Neural crest cell (in vitro differentiated cells): ENCODE measurements at regions not wholly inside any gene's neighbourhood (a gene's known extent, or its start where the extent isn't known, plus 50 kb on each side); places are given as distances from the start of the nearest gene placed in this dataset.

Source experiments
- DNase-seq: peaks from one replicate; pipeline ENCODE4 v3.0.0; 2021; ENCODE audit warnings: low read depth, mixed read lengths, low spot score
- H3K27ac Mint-ChIP-seq: one replicate; pipeline ENCODE4 v1.8.0; 2021; ENCODE audit warnings: mild to moderate bottlenecking, mixed read lengths; ENCODE audit not compliant: unreplicated experiment
- H3K27me3 Mint-ChIP-seq: 2 replicates; pipeline ENCODE4 v1.8.0; 2021; ENCODE audit warnings: low read depth, mild to moderate bottlenecking, mixed read lengths
- H3K36me3 Mint-ChIP-seq: 2 replicates; pipeline ENCODE4 v1.8.0; 2021; ENCODE audit warnings: low read depth, mild to moderate bottlenecking, mixed read lengths
- H3K4me1 Mint-ChIP-seq: 2 replicates; pipeline ENCODE4 v1.8.0; 2021; ENCODE audit warnings: mixed read lengths
- H3K4me3 Mint-ChIP-seq: one replicate; pipeline ENCODE4 v1.8.0; 2021; ENCODE audit warnings: mild to moderate bottlenecking, mixed read lengths
- H3K9me3 Mint-ChIP-seq: 2 replicates; pipeline ENCODE4 v1.8.0; 2021; ENCODE audit warnings: mixed read lengths
- TF ChIP-seq, protein P1 (sequence below): fragments of 200-600 bp; sonication (generic); conservative IDR thresholded peaks from 2 replicates; pipeline ENCODE4 v1.5.0; 2021; ENCODE audit warnings: antibody characterized with exemption, mild to moderate bottlenecking

DNA sequence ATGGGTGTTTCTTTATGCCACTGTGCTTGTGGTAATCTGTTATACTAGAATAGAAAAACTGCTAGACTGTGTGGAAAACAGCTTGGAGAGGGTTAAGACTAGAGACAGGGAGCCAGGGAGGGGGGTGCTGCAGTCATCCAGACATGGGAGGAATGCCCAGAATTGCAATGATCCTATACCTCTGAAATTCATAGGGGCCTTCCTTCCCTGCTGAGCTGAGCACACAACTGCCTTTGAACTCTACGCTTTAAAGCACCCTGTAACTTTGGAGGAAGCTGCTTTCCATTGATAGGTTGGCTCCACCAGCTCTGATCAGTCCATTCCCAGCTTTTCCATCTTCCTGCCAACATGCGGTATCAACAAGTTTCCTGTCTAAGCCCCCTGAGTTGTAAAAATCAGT lies 155.9 kb upstream of the RASGEF1B start:
- H3K27ac Mint-ChIP-seq: no peak overlapping the region
- no peaks in the 10 kb centered on the region for H3K36me3 Mint-ChIP-seq
- no peak overlapping the region for H3K4me3 Mint-ChIP-seq
- TF ChIP-seq, protein P1, sequence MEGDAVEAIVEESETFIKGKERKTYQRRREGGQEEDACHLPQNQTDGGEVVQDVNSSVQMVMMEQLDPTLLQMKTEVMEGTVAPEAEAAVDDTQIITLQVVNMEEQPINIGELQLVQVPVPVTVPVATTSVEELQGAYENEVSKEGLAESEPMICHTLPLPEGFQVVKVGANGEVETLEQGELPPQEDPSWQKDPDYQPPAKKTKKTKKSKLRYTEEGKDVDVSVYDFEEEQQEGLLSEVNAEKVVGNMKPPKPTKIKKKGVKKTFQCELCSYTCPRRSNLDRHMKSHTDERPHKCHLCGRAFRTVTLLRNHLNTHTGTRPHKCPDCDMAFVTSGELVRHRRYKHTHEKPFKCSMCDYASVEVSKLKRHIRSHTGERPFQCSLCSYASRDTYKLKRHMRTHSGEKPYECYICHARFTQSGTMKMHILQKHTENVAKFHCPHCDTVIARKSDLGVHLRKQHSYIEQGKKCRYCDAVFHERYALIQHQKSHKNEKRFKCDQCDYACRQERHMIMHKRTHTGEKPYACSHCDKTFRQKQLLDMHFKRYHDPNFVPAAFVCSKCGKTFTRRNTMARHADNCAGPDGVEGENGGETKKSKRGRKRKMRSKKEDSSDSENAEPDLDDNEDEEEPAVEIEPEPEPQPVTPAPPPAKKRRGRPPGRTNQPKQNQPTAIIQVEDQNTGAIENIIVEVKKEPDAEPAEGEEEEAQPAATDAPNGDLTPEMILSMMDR: no peak
- no peak for DNase-seq
- H3K27me3 Mint-ChIP-seq: no peaks in the 10 kb centered on the region
- H3K4me1 Mint-ChIP-seq: peaks cover 12% of the 10 kb centered on the region
- no peaks in the 10 kb centered on the region for H3K9me3 Mint-ChIP-seq

DNA sequence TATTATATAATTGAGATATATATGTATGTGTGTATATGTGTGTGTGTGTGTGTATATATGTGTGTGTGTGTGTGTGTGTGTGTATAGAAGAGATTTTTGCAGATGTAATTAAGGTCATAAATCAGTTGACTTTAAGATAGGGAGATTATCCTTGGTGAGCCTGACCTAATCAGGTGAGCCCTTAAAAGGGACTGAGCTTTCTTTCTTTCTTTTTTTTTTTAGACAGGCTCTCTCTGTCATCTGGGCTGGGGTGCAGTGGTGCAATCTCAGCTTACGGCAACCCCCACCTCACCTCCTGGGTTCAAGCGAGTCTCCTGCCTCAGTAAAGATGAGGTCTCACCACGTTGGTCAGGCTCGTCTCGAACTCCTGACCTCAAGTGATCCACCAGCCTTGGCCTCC lies 155.1 kb upstream of the RASGEF1B start:
- Mint-ChIP-seq H3K27ac (no peak overlapping the region), H3K4me1 (peaks cover 9% of the 10 kb centered on the region), H3K36me3 (no peaks in the 10 kb centered on the region), H3K9me3 (no peaks in the 10 kb centered on the region), H3K4me3 (no peak overlapping the region), H3K27me3 (no peaks in the 10 kb centered on the region)
- no peak for DNase-seq
- TF ChIP-seq, protein P1: no peak

DNA sequence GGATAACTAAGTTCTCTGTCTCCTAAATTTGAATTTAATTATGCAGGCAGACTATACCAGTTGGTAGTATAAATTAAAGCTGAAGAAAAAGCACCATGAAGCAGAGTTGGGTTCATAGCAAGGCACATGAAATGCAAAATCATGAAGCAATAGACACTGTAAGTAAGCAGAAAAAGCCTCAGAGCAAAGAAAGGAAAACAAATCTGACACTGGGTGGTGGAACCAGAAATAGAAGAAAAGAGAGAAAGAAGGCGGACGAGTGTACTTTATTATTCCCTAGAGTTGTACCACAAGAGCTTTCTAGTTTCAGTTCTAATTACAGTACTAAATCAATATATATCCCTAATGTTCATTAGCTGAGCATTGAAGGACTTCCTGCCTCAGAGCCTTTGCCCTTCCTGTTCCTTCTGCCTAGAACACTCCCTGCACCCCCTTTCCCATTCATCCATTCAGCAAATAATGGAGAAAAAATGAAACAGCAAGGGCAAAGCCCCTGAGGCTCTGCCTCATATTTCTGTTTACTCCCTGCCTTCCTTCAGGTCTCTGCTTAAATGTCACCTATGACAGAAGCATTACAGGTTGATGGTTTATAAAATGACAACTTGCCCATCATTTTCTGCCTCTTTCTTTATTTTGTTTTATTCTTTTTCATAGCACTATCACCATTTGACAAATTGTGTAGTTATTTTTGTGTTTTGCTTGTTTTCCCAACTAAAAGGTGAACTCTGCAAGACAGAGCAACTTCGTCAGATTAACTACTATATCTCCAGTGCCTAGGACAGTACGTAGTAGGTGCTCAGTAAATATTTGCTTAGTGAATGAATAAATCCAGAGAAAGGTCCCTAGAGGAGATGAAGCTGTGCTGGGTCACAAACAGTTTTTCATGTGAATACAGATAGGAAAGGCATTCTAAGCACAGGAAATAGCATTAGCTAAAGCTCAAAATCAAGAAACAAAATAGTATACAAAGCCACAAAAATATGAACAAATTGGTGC lies 154.0 kb upstream of the RASGEF1B start:
- Mint-ChIP-seq H3K27me3 (no peaks in the 10 kb centered on the region), H3K36me3 (no peaks in the 10 kb centered on the region), H3K4me3 (no peak overlapping the region), H3K27ac (no peak overlapping the region), H3K4me1 (peaks cover 7% of the 10 kb centered on the region), H3K9me3 (no peaks in the 10 kb centered on the region)
- TF ChIP-seq, protein P1: no peak
- no peak for DNase-seq

DNA sequence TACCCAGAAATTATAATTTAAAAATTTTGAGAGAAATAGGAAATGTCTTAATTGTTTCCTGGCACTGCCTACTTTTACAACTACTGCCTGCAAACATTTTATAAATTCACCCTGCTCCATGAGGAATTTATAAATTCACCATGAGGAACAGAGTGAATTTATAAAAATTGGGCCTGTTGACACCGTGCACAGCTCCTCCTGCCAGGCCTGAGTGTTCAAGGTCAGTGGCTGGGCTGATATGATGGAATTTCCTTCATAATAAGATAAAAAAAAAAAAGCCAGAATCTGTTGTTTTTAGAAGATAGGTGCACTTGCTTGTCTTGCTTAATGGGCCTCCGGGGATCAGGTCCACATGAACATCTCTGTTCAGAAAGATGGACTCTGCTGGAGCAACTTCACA lies 151.7 kb upstream of the RASGEF1B start:
- no peak overlapping the region for H3K4me3 Mint-ChIP-seq
- peaks cover 7% of the 10 kb centered on the region for H3K4me1 Mint-ChIP-seq
- no peak for DNase-seq
- TF ChIP-seq, protein P1: no peak
- no peaks in the 10 kb centered on the region for H3K36me3 Mint-ChIP-seq
- no peak overlapping the region for H3K27ac Mint-ChIP-seq
- no peaks in the 10 kb centered on the region for H3K9me3 Mint-ChIP-seq
- no peaks in the 10 kb centered on the region for H3K27me3 Mint-ChIP-seq

DNA sequence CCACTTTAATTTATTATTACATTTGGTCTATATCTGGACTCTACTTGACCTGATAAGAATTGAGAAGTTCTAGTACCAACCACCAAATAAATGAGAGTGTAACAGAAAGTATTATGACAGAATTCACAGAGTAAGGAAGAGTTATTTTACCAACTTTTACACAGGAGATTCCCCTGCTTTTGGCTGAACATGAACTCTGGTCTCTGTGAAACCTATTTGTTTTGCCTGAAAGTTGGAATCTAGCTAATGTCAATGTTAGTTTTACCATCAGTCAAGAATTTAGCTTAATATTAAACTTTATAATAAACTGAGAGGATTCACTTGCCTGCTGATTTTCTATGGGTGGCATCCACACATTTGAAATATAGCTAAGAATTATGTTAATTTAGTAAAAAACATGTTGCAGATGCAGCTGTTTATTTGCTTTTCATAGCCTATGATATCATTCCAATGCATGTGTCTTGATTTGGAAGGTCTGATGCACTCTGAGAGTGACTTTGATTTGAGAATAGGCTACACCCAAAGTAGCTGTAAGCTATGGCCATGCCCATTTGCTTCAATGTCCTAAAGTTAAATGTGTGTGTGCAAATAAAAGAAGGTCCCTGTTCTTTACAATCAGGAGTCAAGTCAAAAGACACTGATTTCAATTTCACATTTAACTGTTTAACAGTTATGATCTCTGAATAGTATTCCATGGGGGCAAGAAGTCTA lies 150.9 kb upstream of the RASGEF1B start:
- Mint-ChIP-seq H3K27ac (no peak overlapping the region), H3K4me1 (peaks cover 7% of the 10 kb centered on the region), H3K27me3 (no peaks in the 10 kb centered on the region), H3K4me3 (no peak overlapping the region), H3K9me3 (no peaks in the 10 kb centered on the region), H3K36me3 (no peaks in the 10 kb centered on the region)
- no peak for DNase-seq
- TF ChIP-seq, protein P1: no peak
